CD4-positive, alpha-beta T cell treated with Interleukin-21 for 1 hour (primary cell): ENCODE measurements at regions not wholly inside any gene's neighbourhood (a gene's known extent, or its start where the extent isn't known, plus 50 kb on each side); places are given as distances from the start of the nearest gene placed in this dataset.

Experiments used
- DNase-seq: peaks from one replicate; pipeline ENCODE4 v3.0.0-alpha.2; 2020

DNA sequence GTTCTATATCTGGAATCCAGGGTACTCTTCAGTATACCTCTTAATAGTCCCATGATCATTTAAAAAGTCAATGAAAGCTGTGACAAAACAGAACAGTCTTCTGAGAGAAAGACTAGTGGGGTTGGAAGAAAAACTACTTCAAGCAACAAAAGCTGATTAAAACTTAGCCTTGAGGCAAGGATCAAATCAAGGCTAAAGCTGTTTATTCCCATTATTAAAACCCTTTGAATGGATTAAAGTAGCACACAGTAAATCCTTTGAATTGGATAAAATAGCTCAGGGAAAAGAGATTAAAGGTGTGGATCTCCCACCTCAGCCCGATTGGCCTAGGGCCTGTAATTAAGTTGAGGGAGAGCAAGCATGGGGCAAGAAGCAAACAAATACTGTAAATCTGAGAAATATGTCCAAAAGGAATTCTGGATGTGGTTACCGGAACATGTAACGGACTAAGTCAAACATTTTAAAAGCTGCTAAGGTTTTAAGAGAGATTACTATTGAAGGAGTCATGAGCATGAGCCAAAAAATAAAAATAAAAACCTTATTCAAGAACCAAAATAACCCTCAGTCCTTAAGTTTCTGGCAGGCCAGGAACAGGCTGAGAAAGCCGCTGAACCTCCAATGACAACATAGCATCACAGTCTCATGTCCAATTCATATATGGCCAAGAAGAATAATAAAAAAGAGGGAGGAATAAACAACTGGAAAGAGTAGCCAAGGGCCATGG lies 257.3 kb upstream of the NEIL3 start:
- no peak for DNase-seq

DNA sequence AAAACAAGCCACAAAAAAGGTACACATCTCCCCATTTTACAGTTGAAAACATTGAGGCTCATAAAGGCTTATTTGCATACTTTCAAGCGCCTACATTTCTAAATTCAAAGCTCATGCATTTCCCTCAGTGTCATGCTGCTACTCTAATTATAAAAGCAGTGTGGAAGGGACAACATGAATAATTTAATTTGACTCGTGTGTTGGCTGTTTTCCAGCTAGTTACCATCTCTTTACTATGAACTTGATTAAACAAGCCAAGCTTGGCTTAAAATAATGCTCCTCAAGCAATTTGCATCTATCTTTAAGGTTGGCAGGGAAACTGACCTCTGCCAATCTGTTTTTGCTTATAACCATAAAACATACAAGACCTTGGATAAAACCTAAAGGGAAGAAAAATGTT lies 252.5 kb upstream of the NEIL3 start:
- DNase-seq, result no peak

DNA sequence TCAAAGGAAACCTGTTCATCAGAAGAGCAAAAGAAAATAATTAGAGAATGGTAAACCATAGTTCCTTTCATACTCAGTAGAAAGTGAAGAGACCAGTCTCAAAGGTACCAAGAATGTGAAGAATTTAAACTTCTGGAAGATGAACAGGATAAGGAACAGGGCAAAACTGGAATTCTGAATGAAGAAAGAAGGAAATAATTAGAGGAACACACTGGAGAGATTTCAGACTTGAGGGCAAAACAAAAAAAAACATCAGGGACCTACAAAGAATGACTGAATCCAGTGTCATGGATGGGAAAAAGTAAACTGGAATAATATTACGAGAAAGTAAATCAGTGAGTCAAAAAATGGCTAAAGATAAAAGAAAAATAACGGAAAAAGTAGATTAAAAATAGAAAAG lies 245.6 kb upstream of the NEIL3 start:
- DNase-seq, result no peak

DNA sequence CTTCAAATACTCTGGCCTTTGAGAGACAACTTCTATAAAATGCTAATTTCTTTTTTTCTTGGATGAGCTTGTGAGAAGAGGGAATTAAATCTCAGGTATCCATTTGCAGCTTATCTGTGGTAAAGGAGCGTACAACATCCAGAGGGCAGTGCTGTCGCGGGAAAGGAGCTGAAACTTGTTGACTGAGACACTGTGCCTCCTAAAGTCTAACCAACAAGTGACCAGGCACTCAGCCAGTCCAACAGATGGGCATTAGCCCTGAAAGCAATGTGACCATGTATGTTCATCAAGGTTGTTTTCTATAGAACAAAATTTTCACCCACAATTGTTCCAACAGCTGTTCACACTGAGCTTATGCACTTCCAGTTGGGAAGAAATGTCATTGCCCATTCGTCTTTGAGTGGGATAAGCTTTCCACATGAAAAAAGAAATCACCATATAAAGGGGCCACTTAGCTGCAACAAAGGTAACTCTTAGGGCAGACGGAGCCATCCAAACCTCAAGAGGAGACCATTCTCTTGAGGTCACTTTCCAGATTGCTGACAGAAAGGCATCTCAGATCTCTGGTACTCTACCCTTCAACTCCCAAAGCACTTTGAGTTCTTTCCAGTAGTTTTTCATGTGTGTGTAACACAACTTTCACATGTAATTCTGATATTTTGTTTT lies 244.8 kb upstream of the NEIL3 start:
- no peak for DNase-seq

DNA sequence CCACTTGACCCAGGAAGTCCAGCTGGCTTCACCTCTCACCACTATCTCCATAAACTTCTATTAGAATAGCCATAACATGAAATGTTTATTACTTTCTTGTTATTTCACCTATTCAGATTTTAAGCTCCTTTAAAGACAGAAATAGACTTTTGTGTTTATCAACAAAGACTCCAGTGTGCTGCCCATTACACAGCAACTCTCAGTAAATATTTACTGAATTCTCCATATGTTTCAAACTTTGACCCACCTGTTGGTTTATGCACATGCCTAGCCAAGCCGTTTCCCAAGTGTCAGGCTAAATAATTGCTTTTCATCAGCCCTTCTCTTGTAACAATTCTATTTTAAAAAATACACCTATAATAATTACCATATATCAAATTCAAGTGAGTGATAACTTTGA lies 242.9 kb upstream of the NEIL3 start:
- DNase-seq, result no peak

DNA sequence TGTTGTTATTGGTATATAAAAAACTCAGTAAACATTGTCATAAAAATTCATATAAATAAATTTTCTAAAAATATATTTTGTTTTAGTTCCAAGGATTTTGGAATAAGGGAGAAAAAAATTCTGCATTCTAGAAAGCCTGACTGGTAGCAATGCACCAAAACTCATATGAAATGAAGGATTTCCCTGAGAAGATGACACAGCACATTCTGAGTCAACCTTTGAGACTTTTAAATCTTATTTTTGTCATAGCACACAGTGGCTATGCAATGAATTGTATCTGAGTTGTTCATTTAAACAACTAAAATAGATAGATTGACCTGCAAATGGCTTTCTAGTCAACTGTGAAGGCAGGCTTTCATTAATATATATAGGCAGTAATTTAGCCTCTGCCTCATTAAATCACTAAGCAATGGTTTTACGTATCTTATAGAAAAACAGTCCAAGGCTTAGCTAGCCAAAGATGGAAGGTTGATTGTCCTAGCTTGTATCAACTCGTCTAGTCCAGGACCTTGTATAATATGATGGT lies 239.1 kb upstream of the NEIL3 start:
- no peak for DNase-seq

DNA sequence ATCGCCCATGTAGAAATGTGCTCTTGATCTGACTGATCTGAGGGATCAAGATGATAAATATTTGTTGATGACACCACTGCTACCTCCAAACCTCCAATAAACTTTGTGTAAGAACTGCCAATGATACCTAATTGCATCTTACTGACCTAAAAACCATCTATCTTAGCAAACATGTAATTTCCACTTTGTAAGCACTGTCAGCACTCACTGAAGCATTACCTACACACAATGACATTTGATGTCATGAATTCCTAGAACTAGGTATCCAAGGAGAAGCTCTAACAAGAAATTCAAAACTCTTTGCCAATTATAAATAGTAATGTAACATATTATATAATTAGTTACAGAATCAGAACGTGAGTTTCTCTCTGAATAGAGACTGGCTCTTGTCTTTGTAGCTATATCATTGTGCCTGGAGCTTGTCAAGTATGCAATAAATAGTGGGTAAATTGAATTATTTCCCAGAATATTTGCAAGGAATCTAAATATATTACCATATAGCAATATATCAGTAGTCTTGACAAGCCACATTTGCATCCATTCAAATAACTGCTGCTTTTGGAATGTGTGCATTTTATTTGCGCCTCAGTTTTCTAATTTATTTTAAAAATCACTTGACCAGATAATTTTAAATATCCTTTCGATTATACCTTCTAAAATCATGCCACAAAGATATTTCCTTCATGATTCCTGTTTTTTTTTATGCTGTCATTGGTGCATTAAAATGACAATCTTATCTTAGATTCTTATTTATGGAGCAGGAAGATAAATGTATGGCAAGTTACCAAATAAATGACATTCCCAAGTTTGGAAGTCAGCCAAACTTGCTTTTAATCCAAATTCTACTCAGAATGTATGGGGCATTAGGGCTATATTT lies 232.3 kb upstream of the NEIL3 start:
- DNase-seq, result no peak

DNA sequence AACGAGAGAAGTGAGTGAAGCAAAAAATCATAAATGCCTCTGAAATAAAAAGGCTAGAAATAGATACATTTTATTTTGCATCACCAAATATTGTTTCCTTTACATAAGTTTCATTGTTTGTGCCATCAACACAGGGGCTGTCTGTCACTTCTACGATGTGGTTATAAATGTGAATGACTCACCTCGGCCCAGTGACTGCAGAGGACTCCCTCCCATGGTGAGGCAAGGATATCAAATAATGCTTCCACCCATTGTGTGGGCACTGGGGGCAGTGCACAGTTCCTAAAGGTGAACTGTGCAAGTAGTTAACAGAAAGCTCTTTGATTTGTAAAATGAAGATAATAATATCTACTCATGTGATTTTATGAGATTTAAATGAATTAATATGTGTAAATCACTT lies 230.3 kb upstream of the NEIL3 start:
- no peak for DNase-seq

DNA sequence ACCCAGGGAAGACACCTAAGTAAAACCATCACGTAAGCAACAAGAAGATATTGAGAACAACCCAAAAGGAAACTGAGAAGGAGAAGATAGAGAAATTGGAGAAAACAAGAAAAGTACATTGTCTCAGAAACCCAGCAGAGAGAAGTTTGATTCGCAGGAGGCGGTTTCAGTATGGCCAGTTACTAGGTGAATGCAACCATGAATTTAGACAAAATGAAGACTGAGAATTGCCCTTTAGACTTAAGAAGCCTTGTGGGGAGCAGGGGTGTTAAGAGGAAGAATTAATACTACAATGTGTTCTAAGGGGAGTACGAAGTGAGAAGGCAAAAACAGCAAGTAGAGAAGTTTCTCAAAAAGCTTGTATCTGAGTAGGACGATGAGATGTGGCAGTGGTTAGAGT lies 229.3 kb upstream of the NEIL3 start:
- DNase-seq, result no peak

DNA sequence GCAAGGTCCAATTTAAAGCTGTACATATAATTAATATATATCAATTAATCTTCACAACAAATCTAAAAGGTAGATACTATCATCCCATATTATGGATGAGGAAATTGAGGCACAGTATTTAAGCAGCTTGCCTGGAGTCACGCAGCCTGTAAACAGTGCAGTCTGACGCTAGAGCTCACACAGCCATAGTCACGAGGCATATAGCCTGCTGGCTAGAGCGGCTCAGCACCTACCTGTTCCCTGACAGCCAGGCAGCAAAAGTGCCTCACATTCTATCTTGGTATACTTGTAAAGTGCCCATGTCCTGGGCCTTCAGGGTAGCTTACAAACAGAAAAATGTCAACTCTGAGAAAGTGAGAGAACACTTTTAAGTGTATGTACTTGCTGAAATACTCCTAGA lies 222.6 kb upstream of the NEIL3 start:
- no peak for DNase-seq

DNA sequence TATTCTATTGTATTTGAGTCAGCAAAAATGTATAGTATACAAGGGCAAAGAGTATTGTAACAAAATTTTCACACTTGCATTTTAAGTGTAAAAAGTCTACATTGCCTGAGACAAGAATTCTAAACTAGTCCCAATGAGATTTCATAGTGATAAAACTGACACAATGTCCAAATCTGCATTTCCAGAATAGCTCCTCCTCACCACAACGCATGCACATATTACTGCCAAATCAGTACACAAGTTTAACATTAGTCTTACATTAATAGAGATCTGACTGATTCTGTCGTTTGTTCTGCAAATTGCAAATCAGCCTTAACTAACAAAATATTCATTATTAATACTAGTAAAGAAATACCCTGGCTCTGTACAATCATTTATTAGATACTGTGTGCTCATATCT lies 222.2 kb upstream of the NEIL3 start:
- no peak for DNase-seq

DNA sequence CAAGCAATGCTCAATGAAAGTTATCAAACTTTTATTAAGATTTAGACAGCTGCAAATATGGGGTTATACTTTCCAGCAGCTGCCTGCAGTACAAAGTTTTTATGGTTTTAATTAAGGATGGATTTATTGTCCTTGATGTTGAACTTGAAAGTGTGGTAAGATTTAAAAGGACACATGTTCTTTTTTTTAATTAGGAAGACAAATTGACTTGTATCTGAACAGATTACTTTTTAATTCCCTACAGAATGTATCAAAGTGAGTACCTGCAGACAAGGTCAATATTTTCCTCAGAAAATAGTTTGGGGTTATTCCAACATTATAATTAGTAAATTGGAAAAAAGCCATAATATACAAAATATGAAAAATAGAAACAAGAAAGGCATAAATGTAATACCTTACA lies 218.2 kb upstream of the NEIL3 start:
- DNase-seq, result no peak

DNA sequence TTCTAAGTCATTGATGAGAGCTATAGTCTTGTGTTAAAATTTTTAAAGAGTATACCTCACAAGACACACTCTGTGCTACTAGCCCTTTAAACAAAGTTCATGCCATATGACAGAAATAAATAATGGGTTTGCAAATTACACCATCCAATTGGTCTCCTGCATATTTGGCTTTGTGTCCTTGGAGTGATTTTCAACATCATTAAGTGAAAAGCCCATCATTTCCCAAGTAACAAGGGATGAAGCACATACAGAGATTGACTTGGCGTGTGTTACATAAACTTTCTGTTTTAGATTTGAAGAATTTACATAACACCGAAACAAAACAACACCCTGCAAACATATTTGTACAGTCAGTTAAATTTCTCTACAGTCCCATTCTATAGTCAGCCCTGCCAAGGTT lies 216.9 kb upstream of the NEIL3 start:
- no peak for DNase-seq

DNA sequence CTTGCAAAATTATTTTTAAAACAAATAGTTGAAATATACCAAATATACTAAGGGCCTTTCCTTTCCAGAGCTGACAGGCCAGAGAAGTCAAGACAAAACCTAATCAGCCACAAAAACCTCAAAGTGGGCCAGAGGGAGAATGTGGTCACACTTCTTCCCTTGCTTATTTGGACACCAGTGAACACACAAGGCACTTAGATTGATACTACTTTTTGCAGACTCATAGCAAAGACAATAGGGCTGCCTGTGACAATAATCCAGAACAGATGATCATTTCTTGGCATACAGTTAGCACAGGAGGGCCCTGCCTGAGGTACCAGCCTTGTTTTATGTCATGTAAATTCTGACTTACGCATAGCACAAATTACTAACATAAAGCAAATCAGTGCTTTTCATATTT lies 215.7 kb upstream of the NEIL3 start:
- DNase-seq, result no peak

DNA sequence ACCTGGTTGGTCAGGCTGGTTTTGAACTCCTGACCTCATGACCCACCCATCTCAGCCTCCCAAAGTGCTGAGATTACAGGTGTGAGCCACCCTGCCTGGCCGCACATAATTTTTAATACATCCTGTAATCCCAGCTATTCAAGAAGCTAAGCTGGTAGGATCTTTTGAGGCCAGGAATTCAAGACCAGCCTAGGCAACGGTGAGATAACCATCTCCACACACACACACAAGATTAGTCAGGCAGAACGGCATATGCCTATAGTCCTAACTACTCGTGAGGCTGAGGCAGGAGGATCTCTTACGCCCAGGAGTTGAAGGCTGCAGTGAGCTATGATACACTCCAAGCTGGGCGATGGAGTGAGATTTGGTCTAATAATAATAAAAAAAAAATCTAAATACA lies 212.4 kb upstream of the NEIL3 start:
- DNase-seq, result no peak

DNA sequence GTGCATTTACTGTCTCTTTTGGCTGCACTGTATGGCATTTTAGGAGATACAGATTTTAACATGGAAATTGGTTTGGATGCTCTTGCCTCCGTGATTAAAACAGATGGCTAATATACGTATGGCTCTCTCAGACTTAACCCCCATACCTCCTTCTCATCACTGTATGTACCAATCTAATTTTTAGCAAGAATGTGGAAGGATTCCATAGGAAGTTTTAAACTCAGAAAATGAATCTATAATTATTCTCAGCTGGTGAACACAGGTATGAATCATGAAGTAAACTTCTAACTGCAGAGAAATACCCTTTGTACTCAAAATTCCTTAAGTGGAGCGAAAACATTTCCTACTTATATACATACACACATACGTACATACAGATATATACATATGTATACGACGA lies 210.5 kb upstream of the NEIL3 start:
- no peak for DNase-seq

DNA sequence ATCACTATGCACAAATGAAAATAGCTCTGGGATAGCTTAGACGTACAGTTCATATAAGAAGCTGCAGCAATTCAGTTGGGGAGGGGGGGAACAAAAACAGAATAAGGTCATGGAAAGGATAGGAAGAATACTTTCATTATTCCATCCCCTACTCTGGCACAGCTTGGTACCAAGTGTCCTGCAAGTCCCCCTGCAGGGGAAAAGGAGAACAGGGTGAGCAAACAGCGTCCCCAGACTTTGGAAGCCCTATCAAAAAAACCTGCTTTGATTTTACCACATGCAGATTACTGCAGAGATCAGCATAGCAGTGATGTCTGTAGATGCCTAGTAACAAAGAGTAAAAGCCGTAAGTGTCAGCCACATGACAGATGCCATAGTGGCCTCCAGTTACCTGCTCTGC lies 209.4 kb upstream of the NEIL3 start:
- no peak for DNase-seq

DNA sequence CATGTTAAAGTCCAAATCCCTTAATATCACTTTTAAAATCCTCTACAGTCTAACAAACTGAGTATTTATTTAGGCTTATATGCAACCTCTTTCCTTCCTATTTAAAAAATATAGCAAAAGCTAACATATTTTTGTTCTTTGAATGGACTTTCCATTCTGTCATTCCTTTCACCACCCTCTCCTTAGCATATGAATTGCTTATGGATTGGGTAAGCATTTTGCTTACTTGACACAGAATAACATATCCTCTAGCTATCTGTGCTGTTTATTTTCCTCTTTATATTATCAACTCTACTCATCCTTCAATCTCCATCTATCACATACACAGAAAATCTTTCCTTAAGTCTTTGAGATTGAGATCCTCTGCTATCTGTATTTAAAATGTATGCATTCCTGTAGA lies 206.1 kb upstream of the NEIL3 start:
- DNase-seq, result no peak

DNA sequence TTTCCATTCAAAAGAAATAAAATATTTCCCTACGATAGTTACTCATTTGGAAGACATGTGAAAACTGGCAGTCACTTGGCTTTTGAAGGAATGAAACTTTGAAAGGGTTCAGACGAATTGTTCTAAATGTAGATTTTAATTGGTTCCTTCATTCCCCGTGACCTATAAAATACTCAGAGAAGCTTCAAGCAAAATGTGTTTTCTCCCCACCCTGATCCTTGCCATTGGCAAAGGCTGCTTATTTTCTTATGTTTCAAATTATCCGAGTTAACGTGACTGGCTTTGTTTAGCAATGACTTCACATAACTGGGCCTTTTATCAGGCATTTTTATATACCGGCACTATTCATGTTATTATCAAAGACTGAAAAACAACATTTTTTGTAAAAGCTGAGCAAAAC lies 204.1 kb upstream of the NEIL3 start:
- no peak for DNase-seq

DNA sequence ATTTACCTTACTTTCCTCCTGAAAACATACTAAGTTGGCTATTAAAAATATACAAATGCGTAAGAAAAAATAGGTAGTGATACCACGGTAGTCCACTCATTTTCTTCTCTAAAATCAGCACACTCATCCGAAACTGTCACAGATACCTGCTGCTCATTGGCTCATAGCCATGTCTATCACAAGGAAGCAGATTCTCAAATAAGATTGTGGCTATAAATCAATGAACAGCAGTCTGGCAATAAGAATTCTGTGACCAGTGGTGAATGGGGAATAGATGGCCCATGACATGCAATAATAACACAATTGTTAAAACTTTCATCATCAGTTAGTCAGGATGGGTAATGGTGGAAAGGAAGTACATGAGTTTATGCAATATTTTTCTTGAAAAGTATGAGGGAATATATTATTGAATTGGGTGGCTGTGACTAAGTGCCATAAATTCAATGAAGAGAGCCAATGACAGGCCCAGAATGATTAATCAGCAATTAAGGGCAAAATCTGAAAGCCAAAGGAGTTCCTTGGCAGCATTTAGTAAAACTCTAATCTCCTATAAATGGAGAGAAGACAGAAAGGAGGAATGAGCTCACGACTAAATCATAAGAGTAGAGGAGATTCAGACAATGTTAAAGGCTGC lies 202.3 kb upstream of the NEIL3 start:
- no peak for DNase-seq

DNA sequence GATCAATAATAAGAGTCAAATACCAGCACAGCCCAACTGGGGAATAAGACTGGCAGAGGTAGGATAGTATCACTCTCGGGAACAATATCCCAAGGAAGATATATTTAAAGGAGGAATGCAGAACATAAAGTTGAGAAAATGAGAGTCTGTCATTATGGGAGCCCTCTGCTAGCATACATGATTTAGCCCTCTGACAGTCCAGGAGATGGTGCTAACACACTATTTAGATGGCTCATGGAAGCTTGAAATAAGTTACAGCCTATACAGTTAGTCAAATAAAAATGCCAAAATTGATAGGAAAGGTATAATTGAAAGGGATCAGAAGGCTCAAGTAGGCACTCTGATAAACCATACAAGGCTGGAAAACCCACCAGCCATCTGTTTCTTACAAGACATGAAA lies 201.0 kb upstream of the NEIL3 start:
- no peak for DNase-seq

DNA sequence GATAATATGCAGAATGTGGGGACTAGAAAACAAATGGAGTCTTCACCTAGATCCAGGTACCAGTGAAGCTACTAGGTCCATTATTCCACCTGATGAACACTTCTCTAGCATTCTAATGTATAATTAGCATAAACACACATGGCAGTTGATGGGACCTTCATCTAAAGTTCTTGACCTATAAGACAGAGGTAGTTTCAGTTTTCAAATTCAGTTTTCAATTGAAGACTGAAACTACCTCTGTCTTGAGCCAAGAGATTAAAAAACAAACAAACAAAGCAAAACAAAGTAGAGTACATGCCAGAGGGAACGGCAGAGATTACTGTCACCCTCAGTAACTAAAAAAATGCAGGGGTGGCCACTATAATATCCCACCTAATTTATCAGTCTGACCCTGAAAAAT lies 199.9 kb upstream of the NEIL3 start:
- no peak for DNase-seq

DNA sequence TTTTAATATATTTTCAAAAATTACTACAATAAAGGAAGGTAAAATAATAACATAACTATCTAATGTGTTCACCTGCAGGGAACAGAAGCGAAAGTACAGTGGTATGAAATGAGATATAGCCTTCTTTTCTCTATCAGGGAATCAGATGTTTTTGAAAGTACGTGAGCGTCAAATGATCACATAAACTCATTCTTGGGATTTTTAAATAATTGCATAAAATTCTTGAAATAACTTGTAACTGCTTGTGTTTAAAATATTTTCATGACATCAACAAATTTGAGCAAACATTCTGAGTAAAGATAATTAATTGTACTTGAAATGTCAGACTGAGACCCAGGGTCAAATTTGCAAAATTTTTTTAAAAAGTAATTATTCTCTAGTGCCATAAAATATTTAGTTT lies 193.5 kb upstream of the NEIL3 start:
- DNase-seq, result no peak
